Astrocyte of the cerebellum (primary cell): ENCODE measurements at regions not wholly inside any gene's neighbourhood (a gene's known extent, or its start where the extent isn't known, plus 50 kb on each side); places are given as distances from the start of the nearest gene placed in this dataset.

Experiments used
- DNase-seq: peaks from one replicate; pipeline ENCODE4 v3.0.0-alpha.2; 2011; ENCODE audit warnings: low read depth
- H3K4me3 ChIP-seq: 2 replicates; pipeline ENCODE4 v1.5.1; 2011; ENCODE audit warnings: mild to moderate bottlenecking, low read depth, low read length, moderate library complexity
- in situ Hi-C: cut with HindIII; loops from 2 replicates; pipeline ENCODE4 v1.10.0; 2017; ENCODE audit warnings: low sequenced_read_pairs
- TF ChIP-seq, protein P1 (sequence below): IDR thresholded peaks from 2 replicates; pipeline ENCODE4 v1.5.1; 2012; ENCODE audit warnings: low read length, low read depth, moderate library complexity, mild to moderate bottlenecking; ENCODE audit errors: missing control alignments

GRCh38 chr2:206212673-206213513, 53.2 kb downstream of the EEF1B2 start:
- in situ Hi-C loops = no loop called here
- DNase-seq = no peak
- peak overlapping the region; percentile 40 for H3K4me3 ChIP-seq
- TF ChIP-seq, protein P1, sequence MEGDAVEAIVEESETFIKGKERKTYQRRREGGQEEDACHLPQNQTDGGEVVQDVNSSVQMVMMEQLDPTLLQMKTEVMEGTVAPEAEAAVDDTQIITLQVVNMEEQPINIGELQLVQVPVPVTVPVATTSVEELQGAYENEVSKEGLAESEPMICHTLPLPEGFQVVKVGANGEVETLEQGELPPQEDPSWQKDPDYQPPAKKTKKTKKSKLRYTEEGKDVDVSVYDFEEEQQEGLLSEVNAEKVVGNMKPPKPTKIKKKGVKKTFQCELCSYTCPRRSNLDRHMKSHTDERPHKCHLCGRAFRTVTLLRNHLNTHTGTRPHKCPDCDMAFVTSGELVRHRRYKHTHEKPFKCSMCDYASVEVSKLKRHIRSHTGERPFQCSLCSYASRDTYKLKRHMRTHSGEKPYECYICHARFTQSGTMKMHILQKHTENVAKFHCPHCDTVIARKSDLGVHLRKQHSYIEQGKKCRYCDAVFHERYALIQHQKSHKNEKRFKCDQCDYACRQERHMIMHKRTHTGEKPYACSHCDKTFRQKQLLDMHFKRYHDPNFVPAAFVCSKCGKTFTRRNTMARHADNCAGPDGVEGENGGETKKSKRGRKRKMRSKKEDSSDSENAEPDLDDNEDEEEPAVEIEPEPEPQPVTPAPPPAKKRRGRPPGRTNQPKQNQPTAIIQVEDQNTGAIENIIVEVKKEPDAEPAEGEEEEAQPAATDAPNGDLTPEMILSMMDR = peak; percentile 16

GRCh38 chr2:206213514-206213845, 53.8 kb downstream of the EEF1B2 start:
- TF ChIP-seq, protein P1 = no peak
- H3K4me3 ChIP-seq = peak overlapping the region; percentile 40
- in situ Hi-C loops = no loop called here
- no peak for DNase-seq

GRCh38 chr2:206217166-206217565, 57.3 kb upstream of the ZDBF2 start:
- TF ChIP-seq, protein P1 = no peak
- in situ Hi-C loops = no loop called here
- H3K4me3 ChIP-seq = no peak overlapping the region
- DNase-seq = no peak

- in situ Hi-C loops = no loop called here
- H3K4me3 ChIP-seq = no peak overlapping the region
- TF ChIP-seq, protein P1 = no peak
- DNase-seq = peak; percentile 41
These were observed 56.7 kb upstream of the ZDBF2 start for GRCh38 chr2:206217743-206218142.

DNA sequence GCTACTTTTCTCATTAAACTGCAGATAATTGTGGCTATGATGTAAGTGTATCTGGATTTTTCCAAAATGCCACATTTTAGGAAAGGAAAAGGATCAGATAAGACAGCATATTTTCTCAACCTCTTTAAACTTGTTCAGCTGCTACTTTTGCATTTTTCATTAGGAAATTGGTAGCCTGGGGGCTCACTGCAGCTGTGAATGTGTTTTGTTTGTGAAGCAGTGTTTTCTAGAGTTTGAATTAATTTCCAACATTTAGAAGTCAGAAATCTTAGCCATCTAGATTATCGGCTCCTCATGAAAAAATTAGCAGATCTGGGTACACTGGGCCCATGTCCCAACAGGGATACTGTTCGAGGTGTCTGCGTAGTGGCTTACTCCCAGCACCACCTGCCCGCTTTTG, 56.3 kb upstream of the ZDBF2 start:
- H3K4me3 ChIP-seq = no peak overlapping the region
- in situ Hi-C loops = no loop called here
- no peak for DNase-seq
- TF ChIP-seq, protein P1 = no peak

DNA sequence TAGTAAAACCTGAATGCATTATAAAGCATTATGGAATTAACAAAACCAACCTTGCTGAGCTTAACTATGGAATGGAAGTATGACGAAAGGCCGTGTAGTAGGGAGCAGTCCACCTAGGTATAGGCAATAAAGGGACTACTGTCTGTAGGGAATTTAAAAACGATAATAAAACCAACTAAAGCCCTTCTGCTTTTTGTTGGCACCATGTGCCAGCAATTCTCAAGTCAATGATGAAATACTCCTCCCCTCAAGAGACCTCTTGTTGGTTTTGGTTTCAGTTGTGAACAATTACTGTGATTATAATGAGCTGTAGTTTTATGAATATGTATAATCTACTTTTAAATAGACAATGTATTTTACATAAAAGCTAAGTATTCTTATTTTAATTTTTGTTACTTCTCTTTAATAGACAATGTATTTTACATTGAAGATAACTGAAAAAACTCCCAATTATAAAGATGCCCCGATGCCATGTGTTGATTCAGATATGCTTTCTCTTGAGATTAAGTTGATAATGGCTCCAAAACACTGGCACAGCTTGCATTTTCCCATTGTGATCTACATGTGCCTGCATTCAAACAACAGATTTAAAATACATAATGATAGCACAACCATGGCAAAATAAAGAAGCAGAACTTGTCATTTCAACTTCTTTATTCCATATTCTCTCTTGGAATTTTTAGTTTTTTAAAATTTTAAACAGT, 55.5 kb upstream of the ZDBF2 start:
- no peak overlapping the region for H3K4me3 ChIP-seq
- no peak for DNase-seq
- in situ Hi-C loops = no loop called here
- TF ChIP-seq, protein P1 = no peak
